ENCODE measurements at regions not wholly inside any gene's neighbourhood (a gene's known extent, or its start where the extent isn't known, plus 50 kb on each side); places are given as distances from the start of the nearest gene placed in this dataset.

DNA sequence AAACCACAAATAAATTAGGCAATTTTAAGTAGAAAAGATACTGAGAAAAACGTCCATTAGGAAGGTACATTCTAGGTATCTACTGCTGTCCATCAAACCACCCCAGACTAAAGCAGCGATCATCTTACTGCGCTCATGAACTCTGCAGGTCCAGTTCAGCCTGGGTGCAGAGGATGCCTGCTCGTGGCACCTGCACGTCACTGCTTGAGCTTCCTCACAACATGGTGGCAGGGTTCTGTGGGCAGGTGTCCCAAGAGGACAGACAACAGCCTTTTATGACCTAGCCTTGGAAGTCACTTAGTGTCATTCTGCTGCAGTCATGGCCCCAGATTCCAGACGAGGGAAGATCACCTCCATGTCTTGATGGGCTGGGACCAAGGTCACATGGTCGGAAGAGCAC is 93.4 kb downstream of the MICALL2 start:
- WGBS, 4 donors, result 75 to 83% (median 78%) methylated on average over 4 to 7 of the region's 7 CpGs
- Histone ChIP-seq H3K36me3 (replicated peaks in 1 of 2) (no peaks in the 10 kb centered on the region), H3K4me3 (no peak overlapping the region), H3K27me3 (peaks cover 39% of the 10 kb centered on the region), H3K4me1 (replicated peaks in 1 of 2) (no peaks in the 10 kb centered on the region), H3K27ac (no peak overlapping the region), H3K9me3 (replicated peaks in 1 of 3) (no peaks in the 10 kb centered on the region)
- DNase-seq, result no peak
- TF ChIP-seq, protein P1, sequence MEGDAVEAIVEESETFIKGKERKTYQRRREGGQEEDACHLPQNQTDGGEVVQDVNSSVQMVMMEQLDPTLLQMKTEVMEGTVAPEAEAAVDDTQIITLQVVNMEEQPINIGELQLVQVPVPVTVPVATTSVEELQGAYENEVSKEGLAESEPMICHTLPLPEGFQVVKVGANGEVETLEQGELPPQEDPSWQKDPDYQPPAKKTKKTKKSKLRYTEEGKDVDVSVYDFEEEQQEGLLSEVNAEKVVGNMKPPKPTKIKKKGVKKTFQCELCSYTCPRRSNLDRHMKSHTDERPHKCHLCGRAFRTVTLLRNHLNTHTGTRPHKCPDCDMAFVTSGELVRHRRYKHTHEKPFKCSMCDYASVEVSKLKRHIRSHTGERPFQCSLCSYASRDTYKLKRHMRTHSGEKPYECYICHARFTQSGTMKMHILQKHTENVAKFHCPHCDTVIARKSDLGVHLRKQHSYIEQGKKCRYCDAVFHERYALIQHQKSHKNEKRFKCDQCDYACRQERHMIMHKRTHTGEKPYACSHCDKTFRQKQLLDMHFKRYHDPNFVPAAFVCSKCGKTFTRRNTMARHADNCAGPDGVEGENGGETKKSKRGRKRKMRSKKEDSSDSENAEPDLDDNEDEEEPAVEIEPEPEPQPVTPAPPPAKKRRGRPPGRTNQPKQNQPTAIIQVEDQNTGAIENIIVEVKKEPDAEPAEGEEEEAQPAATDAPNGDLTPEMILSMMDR (IDR thresholded peaks at IDR 0.05), result no peak
- TF ChIP-seq POLR2A (IDR thresholded peaks at IDR 0.05), result no peak
- intact Hi-C loops (cut with DNase I), result no loop called here

DNA sequence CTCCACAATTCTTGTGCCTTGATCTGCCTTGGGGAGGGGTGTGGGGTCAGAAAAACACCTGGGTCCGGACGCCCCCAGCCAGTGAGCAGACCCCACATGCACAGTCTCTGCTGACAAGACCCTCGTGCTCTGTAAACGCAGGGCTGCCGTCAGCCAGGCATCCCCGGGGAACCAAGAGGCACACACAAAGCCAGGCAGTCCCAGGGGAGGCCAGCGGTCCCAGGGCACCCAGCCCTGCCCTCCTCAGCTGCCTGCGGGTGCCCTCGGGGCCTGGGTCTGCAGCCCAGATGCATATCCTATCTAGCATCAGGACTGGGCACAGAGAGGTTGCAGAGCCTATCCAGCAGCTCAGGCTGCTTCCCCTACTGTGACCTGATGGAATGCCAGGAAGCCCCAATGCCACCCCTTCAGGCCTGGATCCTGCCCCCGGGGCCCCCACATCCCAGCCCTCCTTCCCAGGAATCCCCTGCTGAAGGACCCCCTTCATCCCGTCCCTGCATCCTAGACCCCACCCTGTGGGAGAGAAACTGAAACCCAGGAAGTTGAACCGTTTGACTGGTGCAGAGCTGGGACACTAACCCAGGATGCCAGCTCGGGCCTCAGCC is 92.4 kb downstream of the MICALL2 start:
- H3K36me3 ChIP-seq (replicated peaks in 1 of 2), result no peaks in the 10 kb centered on the region
- no peak for TF ChIP-seq POLR2A (IDR thresholded peaks at IDR 0.05)
- TF ChIP-seq, protein P1 (IDR thresholded peaks at IDR 0.05), result no peak
- no peak overlapping the region for H3K27ac ChIP-seq
- intact Hi-C loops (cut with DNase I), result no loop called here
- peaks cover 47% of the 10 kb centered on the region for H3K27me3 ChIP-seq
- H3K4me1 ChIP-seq (replicated peaks in 1 of 2), result no peaks in the 10 kb centered on the region
- no peaks in the 10 kb centered on the region for H3K9me3 ChIP-seq (replicated peaks in 1 of 3)
- DNase-seq, result no peak
- WGBS, 4 donors, result 33 to 52% (median 39%) methylated on average over 3 to 13 of the region's 13 CpGs
- H3K4me3 ChIP-seq, result no peak overlapping the region

DNA sequence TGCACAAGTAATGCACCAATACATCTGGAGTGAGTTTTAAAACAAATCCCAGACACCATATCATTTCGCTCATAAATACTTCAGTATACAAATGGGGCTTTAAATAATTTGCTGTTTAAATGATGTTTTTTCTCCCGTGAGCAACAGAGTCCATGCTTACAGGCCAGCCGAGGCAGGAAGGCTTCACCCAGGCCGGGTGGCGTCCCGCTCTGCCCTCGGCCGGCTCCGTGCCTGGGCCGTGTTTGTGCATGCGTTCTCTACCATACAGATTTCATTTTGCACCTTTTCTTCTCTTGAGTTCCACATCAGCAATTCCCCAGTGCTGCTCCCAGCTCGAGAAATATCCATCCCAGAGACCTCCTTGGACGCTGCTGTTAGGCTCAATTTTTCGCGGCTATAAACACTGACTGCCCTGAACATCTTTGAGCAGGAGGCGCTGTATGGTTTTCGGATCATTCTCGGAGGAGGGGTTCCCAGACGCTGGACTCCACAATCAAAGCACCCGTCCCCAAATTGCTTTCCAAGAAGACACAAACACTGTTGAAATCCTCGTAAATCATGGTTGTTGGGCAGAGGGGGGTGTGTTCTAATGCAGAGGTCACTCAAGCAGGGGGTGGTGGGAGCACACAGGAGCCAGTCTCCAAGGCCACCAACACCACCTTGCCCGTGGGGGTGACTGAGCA is 91.6 kb downstream of the MICALL2 start:
- Histone ChIP-seq H3K36me3 (replicated peaks in 1 of 2) (no peaks in the 10 kb centered on the region), H3K9me3 (replicated peaks in 1 of 3) (no peaks in the 10 kb centered on the region), H3K27me3 (peaks cover 52% of the 10 kb centered on the region), H3K27ac (no peak overlapping the region), H3K4me1 (replicated peaks in 1 of 2) (no peaks in the 10 kb centered on the region), H3K4me3 (no peak overlapping the region)
- 30 to 44% (median 39%) methylated on average over 19 to 22 of the region's 22 CpGs for WGBS, 4 donors
- TF ChIP-seq, protein P1 (IDR thresholded peaks at IDR 0.05), result no peak
- TF ChIP-seq POLR2A (IDR thresholded peaks at IDR 0.05), result no peak
- no peak for DNase-seq
- intact Hi-C loops (cut with DNase I), result no loop called here

DNA sequence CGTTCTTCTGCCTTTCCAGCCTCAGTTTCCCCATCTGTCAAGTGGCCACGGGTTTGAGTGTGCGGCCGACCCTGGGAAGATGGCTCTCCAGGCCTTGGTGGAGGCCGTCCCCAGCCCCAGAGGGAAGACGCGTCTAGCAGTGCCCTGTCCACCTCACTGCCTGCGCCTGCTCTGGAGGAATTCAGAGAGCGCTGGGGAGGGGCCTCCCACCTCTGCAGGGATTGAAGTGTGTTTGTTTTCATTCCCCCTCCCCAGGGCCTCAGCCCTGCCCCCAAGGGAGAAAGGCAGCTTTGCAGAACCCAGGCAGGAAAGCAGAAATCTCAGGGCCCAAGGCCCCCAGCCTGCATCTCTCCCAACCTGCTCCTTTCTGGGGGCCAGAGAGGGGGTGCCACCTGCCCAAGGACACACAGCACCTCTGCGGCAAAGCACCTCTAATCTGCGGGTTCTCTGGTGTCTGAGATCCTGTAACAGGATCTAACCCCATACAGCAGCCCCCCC is 91.0 kb downstream of the MICALL2 start:
- intact Hi-C loops (cut with DNase I), result no loop called here
- Histone ChIP-seq H3K27ac (no peak overlapping the region), H3K9me3 (replicated peaks in 1 of 3) (no peaks in the 10 kb centered on the region), H3K27me3 (peaks cover 52% of the 10 kb centered on the region), H3K4me3 (no peak overlapping the region), H3K4me1 (replicated peaks in 1 of 2) (no peaks in the 10 kb centered on the region), H3K36me3 (replicated peaks in 1 of 2) (no peaks in the 10 kb centered on the region)
- WGBS, 4 donors, result 16 to 29% (median 18%) methylated on average over 6 to 11 of the region's 11 CpGs
- TF ChIP-seq, protein P1 (IDR thresholded peaks at IDR 0.05), result no peak
- TF ChIP-seq POLR2A (IDR thresholded peaks at IDR 0.05), result no peak
- no peak for DNase-seq

Data from adrenal gland (tissue), 9 donors.